Prostate gland (tissue), 2 donors: ENCODE measurements at regions not wholly inside any gene's neighbourhood (a gene's known extent, or its start where the extent isn't known, plus 50 kb on each side); places are given as distances from the start of the nearest gene placed in this dataset.

Experiments used
- POLR2A ChIP-seq: fragments of 450-650 bp; IDR thresholded peaks from one replicate; pipeline ENCODE4 v1.6.1; 2016; ENCODE audit warnings: antibody characterized with exemption, mild to moderate bottlenecking
- POLR2AphosphoS5 ChIP-seq: sonication (generic); formaldehyde crosslinking; IDR thresholded peaks from one replicate; pipeline ENCODE4 v1.6.1; 2017; ENCODE audit warnings: antibody characterized with exemption
- TF ChIP-seq, protein P1 (sequence below), 4 experiments: fragments of 200-600 bp in 2 of 4; fragments of 450-650 bp in 2 of 4; sonication (generic) in 2 of 4; IDR thresholded peaks; 1 replicate in 3 of 4; 2 replicates in 1 of 4; pipeline ENCODE4 v1.5.1; 2016 to 2019; ENCODE audit warnings: antibody characterized with exemption in 4 of 4, mild to moderate bottlenecking in 2 of 4, moderate library complexity in 2 of 4

DNA sequence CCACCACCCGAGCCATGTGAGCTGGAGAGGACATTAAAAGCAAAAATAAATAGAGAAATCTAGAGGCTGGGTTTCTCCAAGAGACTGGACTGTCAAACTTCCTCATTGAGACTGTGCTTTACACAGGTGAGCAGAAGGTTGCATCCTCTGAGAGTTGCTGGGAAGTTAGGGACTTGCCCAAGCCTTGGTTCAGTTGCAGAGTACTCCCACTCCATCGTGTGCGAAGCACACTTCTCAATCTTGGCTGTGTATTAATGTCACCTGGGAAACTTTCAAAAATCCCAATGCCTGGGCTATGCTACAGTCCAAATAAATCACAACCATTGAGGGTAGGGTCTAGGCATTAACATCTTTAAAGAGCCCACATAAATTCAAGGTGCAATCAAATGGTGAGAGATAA is 89.2 kb downstream of the ZNF330 start:
- no peak for TF ChIP-seq POLR2A
- TF ChIP-seq, protein P1, sequence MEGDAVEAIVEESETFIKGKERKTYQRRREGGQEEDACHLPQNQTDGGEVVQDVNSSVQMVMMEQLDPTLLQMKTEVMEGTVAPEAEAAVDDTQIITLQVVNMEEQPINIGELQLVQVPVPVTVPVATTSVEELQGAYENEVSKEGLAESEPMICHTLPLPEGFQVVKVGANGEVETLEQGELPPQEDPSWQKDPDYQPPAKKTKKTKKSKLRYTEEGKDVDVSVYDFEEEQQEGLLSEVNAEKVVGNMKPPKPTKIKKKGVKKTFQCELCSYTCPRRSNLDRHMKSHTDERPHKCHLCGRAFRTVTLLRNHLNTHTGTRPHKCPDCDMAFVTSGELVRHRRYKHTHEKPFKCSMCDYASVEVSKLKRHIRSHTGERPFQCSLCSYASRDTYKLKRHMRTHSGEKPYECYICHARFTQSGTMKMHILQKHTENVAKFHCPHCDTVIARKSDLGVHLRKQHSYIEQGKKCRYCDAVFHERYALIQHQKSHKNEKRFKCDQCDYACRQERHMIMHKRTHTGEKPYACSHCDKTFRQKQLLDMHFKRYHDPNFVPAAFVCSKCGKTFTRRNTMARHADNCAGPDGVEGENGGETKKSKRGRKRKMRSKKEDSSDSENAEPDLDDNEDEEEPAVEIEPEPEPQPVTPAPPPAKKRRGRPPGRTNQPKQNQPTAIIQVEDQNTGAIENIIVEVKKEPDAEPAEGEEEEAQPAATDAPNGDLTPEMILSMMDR (IDR thresholded peaks at IDR 0.05): no peak
- TF ChIP-seq POLR2AphosphoS5: no peak
